ENCODE measurements at regions not wholly inside any gene's neighbourhood (a gene's known extent, or its start where the extent isn't known, plus 50 kb on each side); places are given as distances from the start of the nearest gene placed in this dataset.

DNA sequence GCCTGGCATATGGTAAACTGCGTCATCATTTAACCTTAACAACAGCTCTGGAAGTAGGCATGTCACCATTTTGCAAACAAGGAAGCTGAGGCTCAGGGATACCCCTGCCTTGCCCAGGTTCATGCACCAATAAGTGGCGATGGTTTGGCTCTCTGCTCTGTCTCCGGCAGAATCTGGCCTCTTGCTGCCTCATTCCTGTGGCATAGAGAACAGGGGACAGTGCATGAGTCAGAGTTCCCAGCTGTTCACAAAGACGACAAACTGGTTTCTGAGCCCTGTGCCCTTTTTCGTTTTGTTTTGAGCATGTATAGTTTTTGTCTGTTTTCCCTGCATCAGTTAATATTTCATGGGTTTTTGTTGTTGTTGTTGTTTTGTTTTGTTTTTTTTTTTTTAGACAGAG lies 236.8 kb downstream of the OPA1 start:
- no peak for DNase-seq

DNA sequence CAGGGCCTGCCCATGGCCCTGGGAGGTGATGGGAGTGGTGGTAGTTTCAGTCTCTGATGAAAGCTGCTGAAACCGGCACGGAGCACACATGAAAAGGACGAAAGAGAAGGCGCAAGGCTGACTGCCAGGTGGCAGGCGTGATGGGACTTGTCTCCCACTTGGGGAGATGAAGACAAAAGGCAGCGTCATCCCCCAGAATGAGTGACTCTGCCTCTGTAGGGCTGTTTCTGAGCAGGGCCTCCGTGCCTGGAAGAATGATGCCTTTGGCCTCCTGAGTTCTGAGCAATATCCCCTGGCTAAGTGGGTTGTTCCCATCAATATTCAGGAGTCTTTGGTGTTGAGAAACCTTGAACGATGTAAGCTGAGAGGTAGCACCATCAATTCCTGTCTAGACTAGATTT lies 237.8 kb downstream of the OPA1 start:
- no peak for DNase-seq

DNA sequence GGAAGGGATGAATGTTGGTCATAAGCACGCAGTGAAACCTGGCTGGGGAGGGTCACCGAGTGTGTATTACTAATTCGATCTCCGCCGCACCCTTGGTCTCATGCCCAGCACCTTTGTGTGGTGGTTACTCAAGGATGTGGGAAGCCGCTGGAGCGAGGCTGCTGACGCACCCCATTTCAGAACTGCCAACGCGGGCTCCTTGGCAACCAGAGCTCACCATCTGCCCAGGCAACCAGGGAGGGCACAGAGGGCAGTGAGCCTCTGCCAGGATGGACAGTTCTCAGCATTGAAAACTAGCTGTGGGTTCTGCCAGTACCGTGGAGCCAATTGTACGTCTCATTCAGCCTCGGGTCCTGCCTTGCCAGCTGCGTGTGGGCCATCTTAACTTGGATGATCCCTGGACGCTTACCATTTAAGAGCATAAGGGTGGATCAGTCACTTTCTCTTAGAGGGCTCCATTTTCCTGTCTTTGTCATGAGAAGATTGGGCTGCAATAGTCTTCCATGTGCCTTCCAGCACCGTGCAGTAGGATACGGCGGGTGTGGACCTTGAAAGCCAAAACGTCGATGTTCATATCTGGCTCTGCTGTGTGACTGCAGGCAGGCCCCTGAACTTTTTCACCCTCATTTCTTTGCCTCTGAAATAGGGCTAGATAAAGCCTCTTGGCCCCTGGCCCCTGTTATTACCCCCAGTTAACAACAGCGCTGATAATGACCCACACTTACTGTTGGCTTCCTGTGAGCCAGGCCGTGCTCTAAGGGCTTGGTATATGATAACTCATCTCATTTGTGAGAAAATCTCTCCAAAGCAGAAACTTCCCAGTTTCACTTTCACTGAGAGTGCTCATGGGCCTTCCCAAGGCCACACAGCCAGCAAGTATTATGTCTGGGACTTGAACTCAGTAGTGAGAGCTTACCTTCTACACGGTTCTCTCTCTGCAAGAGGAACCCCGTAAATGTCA lies 238.8 kb downstream of the OPA1 start:
- DNase-seq: no peak

DNA sequence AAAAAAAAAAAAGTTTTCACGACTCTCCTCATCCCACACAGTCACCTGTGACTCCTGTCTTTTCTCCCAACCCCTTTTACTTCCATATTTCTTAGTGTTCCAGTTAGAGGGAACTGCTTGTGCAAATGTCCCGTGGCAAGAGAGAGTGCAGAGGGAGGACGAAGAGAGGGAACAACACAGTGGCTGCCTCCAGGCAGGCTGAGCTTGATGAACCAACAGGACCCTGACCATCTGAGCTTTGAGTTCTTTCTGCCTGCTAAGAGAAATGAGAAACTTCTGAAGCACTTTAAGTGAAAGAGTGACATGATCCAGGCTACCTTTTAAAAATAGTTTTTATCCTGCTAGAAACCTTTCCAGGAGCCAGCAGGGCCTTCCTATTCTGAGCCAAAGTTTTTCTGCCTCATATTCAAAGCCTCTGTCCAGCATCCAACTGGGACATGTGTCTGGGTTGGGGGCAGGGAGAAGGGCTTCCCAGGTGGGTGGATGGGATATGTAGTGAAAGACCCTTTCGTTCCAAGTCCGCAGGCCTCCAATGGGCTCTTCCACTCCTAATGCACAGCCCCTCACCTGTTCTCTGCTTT lies 239.9 kb downstream of the OPA1 start:
- DNase-seq: no peak

DNA sequence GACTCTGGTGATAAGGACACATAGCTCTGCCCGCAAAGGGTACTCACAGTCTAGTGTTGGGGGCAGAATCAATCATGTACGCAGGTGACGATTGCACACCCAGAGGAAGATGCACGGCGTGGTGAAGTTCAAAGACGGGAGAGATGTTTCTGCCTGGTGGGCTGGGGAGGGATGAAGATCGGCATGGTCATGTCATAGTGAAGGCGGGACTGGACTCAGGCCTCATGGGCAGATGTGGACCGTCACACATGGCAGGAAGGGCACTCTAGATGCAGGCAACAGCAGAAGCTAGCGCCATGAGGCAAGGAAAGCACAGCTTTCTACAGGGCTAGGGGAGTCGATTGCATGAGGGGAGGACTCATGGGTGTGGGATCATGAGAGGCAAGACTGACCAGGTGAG lies 240.6 kb downstream of the OPA1 start:
- DNase-seq: no peak

DNA sequence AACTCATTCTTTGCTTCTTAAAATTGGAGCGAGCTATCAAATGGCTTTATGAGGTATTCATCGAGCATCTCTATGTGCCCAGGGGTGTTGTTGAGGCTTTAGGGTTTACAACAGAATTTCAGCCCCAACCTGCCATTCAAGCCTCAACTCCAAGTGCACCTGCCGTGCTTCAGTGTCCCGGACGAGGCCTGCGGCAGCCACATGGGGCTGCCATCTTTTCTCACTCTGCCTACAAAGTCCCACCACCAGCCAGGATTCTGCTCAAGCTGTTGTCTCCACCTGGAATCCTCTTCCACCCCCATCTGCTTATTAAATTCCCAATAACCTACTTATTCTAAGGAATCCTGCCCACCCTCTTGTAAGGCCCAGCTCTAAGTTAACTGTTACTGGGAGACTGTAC lies 242.4 kb downstream of the OPA1 start:
- DNase-seq: no peak

DNA sequence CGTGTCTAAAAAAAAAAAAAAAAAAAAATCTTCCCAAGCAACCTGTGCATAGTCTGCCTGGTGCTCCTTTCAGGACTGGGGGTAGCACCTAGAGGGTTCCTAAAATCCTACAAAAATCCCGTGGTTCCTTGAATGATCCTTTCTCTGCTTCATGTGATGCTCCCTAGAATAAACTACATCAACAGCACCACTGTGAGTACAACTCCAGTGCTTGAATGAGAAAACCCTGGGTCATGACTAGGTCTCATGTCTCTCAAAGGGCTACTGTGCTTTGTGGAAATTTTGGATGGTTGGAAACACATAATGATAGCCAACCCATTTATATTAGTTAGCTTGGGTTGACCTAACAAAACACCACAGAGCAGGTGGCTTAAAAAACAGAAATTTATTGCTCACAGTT lies 243.5 kb downstream of the OPA1 start:
- DNase-seq: no peak

DNA sequence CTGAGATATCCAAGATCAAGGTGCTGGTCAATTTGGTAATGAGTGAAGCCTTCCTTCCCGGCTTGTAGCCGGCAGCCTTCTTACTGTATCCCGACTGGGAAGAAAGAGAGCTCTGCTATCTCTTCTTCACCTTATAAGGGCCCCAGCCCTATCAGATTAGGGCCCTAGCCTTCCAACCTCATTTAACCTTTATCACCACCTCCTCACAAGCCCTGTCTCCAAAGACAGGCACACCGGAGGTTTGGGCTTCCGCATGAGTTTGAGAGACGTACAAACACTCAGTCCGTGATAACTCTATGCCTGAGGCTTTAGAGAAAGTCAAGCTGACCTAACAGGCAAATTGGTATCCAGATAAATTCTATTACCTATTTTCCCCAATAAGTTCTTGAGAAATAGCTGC lies 243.9 kb downstream of the OPA1 start:
- DNase-seq: no peak

DNA sequence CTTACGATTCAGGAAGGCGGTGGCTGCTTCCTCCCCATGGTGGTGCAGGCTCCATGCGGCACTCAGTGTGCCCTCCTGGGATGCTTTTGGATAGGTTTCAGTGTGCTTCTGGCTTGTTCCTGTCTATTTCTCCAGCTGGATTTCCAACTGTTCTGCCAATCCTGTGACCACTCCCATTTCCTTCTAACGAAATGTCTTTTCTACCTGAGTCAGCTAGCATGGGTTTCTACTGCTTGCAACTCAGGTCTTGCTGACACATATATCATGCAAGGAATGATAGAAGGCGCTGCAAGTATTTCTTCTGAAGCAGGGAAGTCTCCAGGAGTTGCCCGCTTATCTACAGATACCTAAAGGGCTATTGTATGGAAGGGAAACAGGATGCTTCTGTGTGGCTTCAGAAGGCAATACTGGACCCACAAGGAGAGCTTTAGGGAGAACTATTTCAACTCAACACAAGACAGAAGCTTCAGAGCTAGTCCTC lies 244.4 kb downstream of the OPA1 start:
- DNase-seq: no peak

DNA sequence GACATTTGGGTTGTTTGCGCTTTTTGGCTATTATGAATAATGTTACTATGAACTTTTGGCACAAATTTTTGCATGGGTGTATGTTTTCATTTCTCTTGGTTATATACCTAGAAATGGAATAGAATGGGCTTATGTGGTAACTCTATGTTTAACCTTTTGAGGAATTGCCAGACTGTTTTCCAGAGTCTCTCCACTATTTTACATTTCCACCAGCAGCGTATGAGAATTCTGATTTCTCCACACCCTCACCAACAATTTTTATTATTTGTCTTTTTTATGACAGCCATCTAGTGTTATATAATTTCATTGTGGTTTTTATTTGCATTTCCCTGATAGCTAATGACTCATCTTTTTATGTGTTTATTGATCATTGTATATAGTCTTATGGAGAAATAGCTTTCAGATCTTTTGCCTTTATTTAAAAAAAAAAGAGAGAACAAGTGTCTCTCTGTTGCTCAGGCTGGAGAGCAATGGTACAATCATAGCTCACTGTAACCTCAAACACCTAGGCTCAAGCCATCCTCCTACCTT lies 247.2 kb downstream of the OPA1 start:
- no peak for DNase-seq

DNA sequence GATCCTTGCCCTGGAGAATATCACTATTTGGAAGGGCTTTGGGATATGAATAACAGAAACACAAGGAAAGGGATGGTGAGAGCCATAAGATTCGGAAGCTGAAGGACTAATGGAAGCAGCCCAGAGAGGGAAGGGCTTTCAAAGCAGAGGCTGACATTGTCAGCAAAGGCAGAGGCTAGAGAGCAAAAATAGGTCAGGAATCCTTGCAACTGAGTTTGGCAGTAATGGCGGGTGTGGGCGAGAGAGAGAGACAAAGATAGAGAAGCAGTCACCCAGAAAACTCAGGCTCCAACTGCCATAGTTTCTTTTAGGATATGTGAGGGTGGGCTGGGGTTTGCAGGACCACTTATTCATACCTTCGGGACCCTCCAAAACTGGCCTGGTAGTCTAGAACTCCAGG lies 248.6 kb downstream of the OPA1 start:
- no peak for DNase-seq

DNA sequence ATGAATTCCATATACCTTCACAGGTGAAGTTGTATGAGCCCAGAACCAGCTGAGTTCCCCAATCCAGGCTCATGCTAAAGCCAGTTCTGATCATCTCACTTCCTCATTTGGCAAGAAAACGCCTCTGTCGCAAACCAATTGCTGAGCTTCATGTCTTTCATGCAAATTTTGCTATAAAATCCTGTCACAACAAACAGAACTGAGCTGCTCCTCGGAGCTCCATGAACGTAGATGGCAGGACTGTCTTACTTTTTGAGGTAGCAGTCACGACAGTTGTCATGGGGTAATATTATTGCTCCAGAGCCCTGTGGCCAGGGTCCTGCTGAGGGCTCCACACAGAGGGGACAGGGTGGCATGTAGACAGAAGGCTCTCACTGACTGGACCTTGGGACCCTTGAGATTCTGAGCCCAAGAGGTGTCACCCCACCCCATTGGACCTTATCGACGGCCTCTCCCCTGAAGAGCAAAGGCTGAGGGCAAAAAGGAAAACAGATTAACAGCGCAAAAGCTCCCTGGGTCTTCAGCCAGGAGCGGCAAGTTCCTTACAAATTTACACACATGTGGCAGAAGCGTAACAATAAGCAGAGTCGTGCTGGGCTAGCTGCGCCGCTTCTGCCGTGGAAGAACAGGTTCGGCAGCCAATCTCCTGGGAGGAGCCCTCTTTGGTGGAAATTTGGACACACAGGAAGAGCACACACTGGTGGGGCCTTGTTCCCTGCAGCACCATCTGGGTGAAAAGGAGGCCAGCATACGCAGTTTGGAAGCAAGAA lies 249.2 kb downstream of the OPA1 start:
- no peak for DNase-seq

DNA sequence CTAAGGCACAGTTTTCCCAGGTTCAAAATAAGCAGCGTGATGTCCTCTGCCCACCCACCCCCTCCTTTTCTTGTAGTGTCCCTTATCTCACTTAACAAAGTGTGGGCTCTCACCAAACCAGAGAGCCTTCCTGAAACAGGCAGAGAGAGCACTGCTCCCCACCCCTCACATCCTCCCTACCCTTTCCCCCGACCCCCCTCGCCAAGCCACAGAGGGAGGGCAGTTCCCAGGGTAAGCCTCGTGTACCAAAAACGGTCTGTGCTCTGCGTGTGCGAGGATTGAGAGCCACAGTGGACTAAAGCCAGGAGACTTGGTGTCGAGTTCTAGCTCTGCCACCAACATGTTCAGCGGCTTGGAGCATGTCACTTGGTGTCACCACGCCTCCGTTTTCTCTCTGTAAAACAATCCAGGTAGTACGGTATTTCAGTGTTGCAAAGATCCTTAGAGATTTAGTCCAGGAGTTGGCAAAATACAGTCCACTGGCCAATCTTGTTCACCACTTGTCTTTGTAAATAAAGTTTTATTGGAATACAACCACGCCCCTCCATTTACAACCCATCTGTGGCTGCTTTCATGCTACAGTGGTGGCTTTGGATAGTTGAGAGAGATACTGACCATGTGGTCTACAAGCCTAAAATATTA lies 249.9 kb downstream of the OPA1 start:
- DNase-seq: no peak

DNA sequence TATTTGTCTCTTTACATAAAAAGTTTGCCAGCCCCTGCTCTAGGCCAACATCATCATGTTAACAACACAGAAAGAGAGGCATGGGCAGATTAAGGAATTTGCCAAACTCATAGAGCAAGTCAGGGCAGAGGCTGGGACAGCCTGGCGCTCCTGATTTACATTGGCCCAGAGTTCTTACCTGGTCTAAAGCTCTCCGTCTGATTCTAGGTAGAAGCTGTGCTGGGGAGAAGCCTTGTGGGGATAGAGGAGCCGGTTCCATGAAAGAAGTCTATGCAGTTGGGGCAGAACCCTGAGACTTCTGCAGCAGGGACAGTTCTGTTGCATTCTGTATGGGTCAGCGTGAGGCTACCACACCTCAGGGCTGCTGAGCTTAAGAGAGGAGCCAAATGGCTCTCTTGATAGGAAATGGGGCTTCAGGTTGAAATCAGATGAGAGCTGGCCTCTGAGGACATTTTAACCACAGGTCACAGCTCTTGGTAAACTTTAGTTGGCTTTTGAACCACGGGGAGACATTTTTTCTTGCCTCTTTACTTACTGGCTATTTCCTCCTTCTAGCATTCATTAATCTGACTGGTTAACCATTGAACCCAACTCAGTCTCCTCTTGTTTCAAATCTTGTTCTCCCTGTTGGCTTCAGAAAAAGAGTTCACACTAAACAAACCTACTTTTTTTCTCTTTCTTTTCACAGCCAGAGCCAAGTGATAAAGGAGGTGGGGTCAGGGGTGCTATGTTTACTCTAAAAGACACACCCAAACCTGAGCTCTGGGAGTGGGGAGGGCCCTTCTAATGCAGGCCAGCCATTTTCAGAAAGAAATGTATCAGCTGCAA lies 250.7 kb downstream of the OPA1 start:
- DNase-seq: no peak

DNA sequence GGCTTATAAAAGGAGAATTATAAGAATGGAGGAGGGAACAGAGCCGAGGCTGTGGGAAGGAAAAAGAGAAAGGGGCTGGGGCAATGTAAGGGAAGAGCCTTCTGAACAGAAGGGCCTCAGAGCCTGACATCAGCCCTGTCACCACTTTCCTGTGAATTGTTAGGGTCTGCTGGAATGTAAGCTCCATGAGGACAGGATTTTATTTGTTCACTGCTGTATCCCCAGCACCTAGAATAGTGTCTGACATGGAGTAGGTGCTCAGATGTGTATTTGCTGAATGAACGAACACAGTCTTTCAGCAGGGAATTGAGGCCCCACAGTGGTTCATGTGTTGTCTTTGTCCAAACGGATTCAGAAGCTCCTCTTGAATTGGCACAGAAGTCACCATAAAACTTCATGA lies 251.5 kb downstream of the OPA1 start:
- no peak for DNase-seq

DNA sequence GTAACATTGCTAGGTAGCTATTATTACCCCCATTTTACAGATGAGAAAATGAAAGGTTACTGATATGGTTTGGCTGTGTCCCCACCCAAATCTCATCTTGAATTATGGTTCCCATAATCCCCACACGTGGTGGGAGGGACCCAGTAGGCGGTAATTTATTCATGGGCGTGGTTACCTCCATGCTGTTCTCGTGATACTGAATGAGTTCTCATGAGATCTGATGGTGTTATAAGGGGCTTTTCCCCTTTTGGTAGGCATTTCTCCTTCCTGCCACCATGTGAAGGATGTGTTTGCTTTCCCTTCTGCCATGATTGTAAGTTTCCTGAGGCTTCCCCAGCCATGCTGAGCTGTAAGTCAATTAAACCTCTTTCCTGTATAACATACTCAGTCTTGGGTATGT lies 252.1 kb downstream of the OPA1 start:
- DNase-seq: no peak

DNA sequence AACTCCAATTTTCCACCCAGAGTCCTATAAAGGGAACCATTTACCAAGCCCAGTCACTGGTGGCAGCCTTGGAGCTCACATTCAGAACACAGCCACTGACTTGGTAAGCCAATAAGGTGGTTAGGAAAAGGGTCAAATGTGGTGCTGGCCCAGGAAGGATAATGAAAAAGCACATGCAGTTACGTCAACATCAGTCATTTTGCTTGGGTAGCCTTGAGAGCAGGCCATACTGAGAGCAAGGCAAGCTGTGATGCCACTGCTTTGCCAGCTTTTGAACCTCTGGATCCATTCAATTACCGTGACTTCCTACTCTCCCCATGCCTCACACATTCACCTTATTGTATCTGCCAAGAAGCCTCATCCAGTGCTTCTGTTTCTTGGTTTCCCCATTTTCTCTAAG lies 253.6 kb downstream of the OPA1 start:
- no peak for DNase-seq

DNA sequence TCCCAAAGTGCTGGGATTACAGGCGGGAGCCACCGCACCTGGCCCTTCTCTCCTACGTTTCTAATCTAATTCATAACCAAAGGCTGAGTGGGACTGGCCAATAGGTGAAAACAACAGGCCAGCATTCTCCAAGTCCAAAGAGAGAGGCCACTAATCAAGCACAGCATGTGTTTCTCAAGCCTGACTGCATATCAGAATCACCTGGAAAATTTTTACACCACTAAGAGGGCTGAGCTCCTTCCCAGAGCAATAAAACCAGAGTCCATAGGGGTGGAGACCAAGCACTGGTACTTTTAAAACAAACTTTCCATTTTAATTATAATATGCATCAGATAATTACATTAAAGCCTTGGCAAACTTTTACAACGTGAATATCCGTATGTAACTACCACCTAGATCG lies 254.4 kb downstream of the OPA1 start:
- DNase-seq: no peak

DNA sequence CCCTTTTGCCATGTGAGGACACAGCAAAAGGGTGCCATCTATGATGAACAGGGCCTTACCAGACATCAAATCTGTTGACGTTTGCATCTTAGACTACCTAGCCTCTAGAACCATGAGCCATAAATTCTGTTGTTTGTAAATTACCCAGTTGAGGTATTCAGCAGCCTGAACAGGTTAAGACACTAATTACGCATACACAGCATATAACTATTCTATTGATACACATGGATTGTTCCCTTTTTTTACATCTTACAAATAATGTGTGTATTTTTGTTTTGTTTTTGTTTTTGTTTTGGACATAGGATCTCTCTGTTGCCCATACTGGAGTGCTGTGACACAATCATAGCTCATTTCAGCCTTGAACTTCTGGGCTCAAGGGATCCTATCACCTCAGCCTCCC lies 255.5 kb downstream of the OPA1 start:
- DNase-seq: no peak

DNA sequence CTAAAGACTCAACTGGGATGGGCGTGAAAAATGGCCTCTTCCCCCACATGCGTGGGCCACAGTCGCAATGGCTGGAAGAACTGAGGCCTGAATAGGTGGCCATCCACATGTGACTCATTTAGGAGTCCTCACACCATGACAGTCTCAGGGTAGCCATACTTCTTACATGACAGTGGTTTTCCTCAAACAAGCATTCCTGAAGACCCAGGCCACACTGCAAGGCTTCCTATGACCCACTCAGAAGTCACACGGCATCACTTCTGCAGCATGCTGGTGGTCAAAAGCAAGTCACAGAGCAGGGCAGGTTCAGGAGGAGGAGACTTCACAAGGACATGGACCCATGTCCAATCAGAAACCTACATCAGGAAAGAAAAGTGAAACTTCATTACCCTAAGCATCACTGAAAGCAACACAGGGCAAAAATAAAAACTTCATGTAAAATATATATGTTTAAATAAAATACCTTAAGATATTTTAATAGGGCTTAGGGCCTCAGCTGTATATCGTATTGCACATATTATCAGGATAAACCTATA lies 257.1 kb downstream of the OPA1 start:
- DNase-seq: no peak

DNA sequence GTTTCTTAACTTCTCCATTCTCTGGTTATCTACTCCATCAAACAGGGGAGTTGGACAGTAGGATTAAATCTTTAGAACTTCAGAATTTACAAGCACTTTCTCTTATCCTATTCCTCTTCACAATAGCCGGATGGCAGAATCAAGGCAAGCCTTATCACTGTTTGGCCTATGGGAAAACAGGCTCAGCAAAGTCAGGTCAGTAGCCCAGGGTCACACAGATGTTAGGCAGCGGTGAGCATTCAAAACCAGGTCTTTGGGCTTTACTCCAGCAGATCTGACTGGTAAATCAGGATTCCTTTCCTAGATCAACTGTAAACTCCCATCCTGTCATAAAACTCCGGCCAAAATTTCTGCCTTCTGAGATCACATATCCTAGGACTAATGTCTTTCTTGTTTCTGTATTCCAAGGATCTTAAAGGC lies 258.4 kb downstream of the OPA1 start:
- DNase-seq: no peak

All from T-helper 9 cell (primary cell).